HepG2 (cell line): ENCODE measurements at regions not wholly inside any gene's neighbourhood (a gene's known extent, or its start where the extent isn't known, plus 50 kb on each side); places are given as distances from the start of the nearest gene placed in this dataset.

ENCODE experiments used
- ATF2 ChIP-seq: sonication (generic); formaldehyde crosslinking; IDR thresholded peaks from 2 replicates; pipeline ENCODE4 v1.4.0; 2020; ENCODE audit warnings: missing genetic modification reagents
- CERS6 ChIP-seq: sonication (generic); formaldehyde crosslinking; IDR thresholded peaks from 2 replicates; pipeline ENCODE4 v1.5.0; 2020; ENCODE audit warnings: missing genetic modification reagents
- ELF3 ChIP-seq: IDR thresholded peaks from 2 replicates; pipeline ENCODE4 v1.6.1; 2016; ENCODE audit warnings: missing genetic modification reagents, missing compliant biosample characterization
- EZH2 ChIP-seq: conservative IDR thresholded peaks from 2 replicates; pipeline ENCODE4 v1.6.1; 2012; ENCODE audit warnings: mild to moderate bottlenecking, low read depth, low read length, moderate library complexity
- FOXK2 ChIP-seq: fragments of 450-650 bp; IDR thresholded peaks from 2 replicates; pipeline ENCODE4 v1.6.1; 2016
- GATAD1 ChIP-seq: IDR thresholded peaks from 2 replicates; pipeline ENCODE4 v1.6.1; 2016; ENCODE audit warnings: missing genetic modification reagents, missing compliant biosample characterization
- HNF1B ChIP-seq: sonication (generic); formaldehyde crosslinking; IDR thresholded peaks from 2 replicates; pipeline ENCODE4 v1.5.1; 2020; ENCODE audit warnings: mild to moderate bottlenecking, moderate library complexity, missing genetic modification reagents
- HOXA9 ChIP-seq: sonication (generic); formaldehyde crosslinking; IDR thresholded peaks from 2 replicates; pipeline ENCODE4 v1.8.1; 2022; ENCODE audit warnings: missing genetic modification reagents, mild to moderate bottlenecking, moderate library complexity, borderline replicate concordance
- IKZF5 ChIP-seq: IDR thresholded peaks from 2 replicates; pipeline ENCODE4 v1.6.1; 2018; ENCODE audit warnings: missing genetic modification reagents, mild to moderate bottlenecking, missing compliant biosample characterization
- MZF1 ChIP-seq: sonication (generic); formaldehyde crosslinking; IDR thresholded peaks from 2 replicates; pipeline ENCODE4 v1.8.1; 2023; ENCODE audit warnings: mild to moderate bottlenecking, missing genetic modification reagents, borderline replicate concordance
- SALL2 ChIP-seq: sonication (generic); formaldehyde crosslinking; IDR thresholded peaks from 2 replicates; pipeline ENCODE4 v1.8.1; 2023; ENCODE audit warnings: mild to moderate bottlenecking, missing genetic modification reagents, inconsistent platforms
- SOX13 ChIP-seq, 3 experiments: fragments of 450-650 bp in 1 of 3; sonication (generic) in 1 of 3; formaldehyde crosslinking in 1 of 3; IDR thresholded peaks in 2 of 3; conservative IDR thresholded peaks in 1 of 3; 2 replicates each; pipeline versions ENCODE4 v1.5.0 to v1.6.1; 2016 to 2020; ENCODE audit warnings: antibody characterized with exemption in 1 of 3, mild to moderate bottlenecking in 1 of 3, missing compliant biosample characterization in 1 of 3, missing genetic modification reagents in 1 of 3, moderate library complexity in 1 of 3
- ZBTB10 ChIP-seq: sonication (generic); formaldehyde crosslinking; IDR thresholded peaks from 2 replicates; pipeline ENCODE4 v1.4.0; 2020; ENCODE audit warnings: missing genetic modification reagents, borderline replicate concordance
- ZNF17 ChIP-seq: sonication (generic); formaldehyde crosslinking; IDR thresholded peaks from 2 replicates; pipeline ENCODE4 v1.5.0; 2020; ENCODE audit warnings: mild to moderate bottlenecking, missing genetic modification reagents
- ZNF432 ChIP-seq: sonication (generic); formaldehyde crosslinking; IDR thresholded peaks from 2 replicates; pipeline ENCODE4 v1.5.0; 2020; ENCODE audit warnings: missing genetic modification reagents, mild to moderate bottlenecking, borderline replicate concordance
- ZNF572 ChIP-seq: sonication (generic); formaldehyde crosslinking; IDR thresholded peaks from 2 replicates; pipeline ENCODE4 v1.5.1; 2020; ENCODE audit warnings: mild to moderate bottlenecking, missing genetic modification reagents
- ZNF724P ChIP-seq: sonication (generic); formaldehyde crosslinking; IDR thresholded peaks from 2 replicates; pipeline ENCODE4 v1.8.0; 2022; ENCODE audit warnings: missing genetic modification reagents, borderline replicate concordance

- TF ChIP-seq HNF1B (CRISPR knock-in tag) (no peak), SOX13 (IDR thresholded peaks at IDR 0.05) (no peak), SOX13 (CRISPR knock-in tag; conservative IDR thresholded peaks at IDR 0.05 in 1 of 2, IDR thresholded peaks at IDR 0.05 in 1 of 2) (0 out of 4 replicates have a peak, but pooled peaks of 1 of the 2 experiments have one; percentile 21), ZNF432 (CRISPR knock-in tag) (no peak), GATAD1 (peak; percentile 43; the same call in 1 of the 2 replicates), ATF2 (CRISPR knock-in tag) (0 out of 2 replicates have a peak, but pooled peaks have one; percentile 29), ZNF572 (no peak), FOXK2 (no peak), IKZF5 (CRISPR knock-in tag) (peak; percentile 35; the same call in 1 of the 2 replicates), EZH2 (no peak), ZBTB10 (no peak), MZF1 (CRISPR knock-in tag) (no peak), ZNF724P (CRISPR knock-in tag) (no peak), SALL2 (no peak), CERS6 (CRISPR knock-in tag) (no peak), ZNF17 (no peak), HOXA9 (CRISPR knock-in tag) (0 out of 2 replicates have a peak, but pooled peaks have one; percentile 25), ELF3 (CRISPR knock-in tag) (no peak)
These were observed 102.3 kb downstream of the ADRA2C start (continued) for GRCh38 chr4:3868211-3869173.
